CD4-positive, alpha-beta T cell (primary cell): ENCODE measurements at regions not wholly inside any gene's neighbourhood (a gene's known extent, or its start where the extent isn't known, plus 50 kb on each side); places are given as distances from the start of the nearest gene placed in this dataset.

Experiments
- ATAC-seq: fragments of 200-7000 bp; cut with Tn5 transposase; one replicate; pipeline ENCODE4 v1.10.0; 2022; ENCODE audit warnings: mild to moderate bottlenecking; ENCODE audit not compliant: poor library complexity
- CTCF ChIA-PET: fragments of 350-600 bp; sonication (Branson Sonifier 250); formaldehyde crosslinking; loops from one replicate; lab custom pipeline; 2021; ENCODE audit warnings: antibody characterized with exemption, inconsistent platforms; lab: Charles Lee
- POLR2A ChIA-PET: fragments of 350-600 bp; sonication (Branson Sonifier 250); formaldehyde crosslinking; loops from one replicate; lab custom pipeline; 2021; ENCODE audit warnings: antibody characterized with exemption, inconsistent platforms; lab: Charles Lee
- DNase-seq, 14 experiments: peaks; one replicate each; pipeline ENCODE4 v3.0.0-alpha.2; 2013 to 2020; ENCODE audit warnings: mixed read lengths in 2 of 14
- H3K27ac ChIP-seq, 2 donors: one replicate each; pipeline versions ENCODE4 v1.5.1 to v1.7.0; 2013; ENCODE audit warnings: low read length in 2 of 2, low read depth in 1 of 2, mild to moderate bottlenecking in 1 of 2
- H3K27me3 ChIP-seq, 2 experiments: 1 replicate in 1 of 2; 2 replicates in 1 of 2; pipeline versions ENCODE4 v1.6.1 to v1.7.0; 2013; ENCODE audit warnings: low read length in 2 of 2, control low read depth in 1 of 2, mild to moderate bottlenecking in 1 of 2, moderate library complexity in 1 of 2; ENCODE audit not compliant: insufficient read depth in 2 of 2, control insufficient read depth in 1 of 2
- H3K36me3 ChIP-seq: one replicate; pipeline ENCODE4 v1.6.1; 2013; ENCODE audit warnings: low read length, control low read depth; ENCODE audit not compliant: insufficient read depth
- H3K4me1 ChIP-seq: one replicate; pipeline ENCODE4 v1.6.1; 2013; ENCODE audit warnings: low read length, control low read depth; ENCODE audit not compliant: insufficient read depth
- H3K4me3 ChIP-seq: one replicate; pipeline ENCODE4 v1.5.1; 2013; ENCODE audit warnings: mild to moderate bottlenecking, low read length, moderate library complexity
- H3K9me3 ChIP-seq, 2 experiments: 1 replicate in 1 of 2; 2 replicates in 1 of 2; pipeline versions ENCODE4 v1.6.1 to v1.7.0; 2013; ENCODE audit warnings: low read length in 2 of 2, mild to moderate bottlenecking in 2 of 2, control low read depth in 1 of 2, moderate library complexity in 1 of 2; ENCODE audit not compliant: control insufficient read depth in 1 of 2, insufficient read depth in 1 of 2
- H3K27ac Mint-ChIP-seq: one replicate; pipeline ENCODE4 v1.8.0; 2020; ENCODE audit warnings: mixed read lengths
- H3K27me3 Mint-ChIP-seq: one replicate; pipeline ENCODE4 v1.8.0; 2021; ENCODE audit warnings: mixed read lengths
- H3K36me3 Mint-ChIP-seq: one replicate; pipeline ENCODE4 v1.8.0; 2021; ENCODE audit warnings: low read depth, mixed read lengths
- H3K4me1 Mint-ChIP-seq: one replicate; pipeline ENCODE4 v1.8.0; 2021; ENCODE audit warnings: low read depth, mixed read lengths
- H3K4me3 Mint-ChIP-seq: one replicate; pipeline ENCODE4 v1.8.0; 2020; ENCODE audit warnings: mild to moderate bottlenecking, mixed read lengths
- H3K9me3 Mint-ChIP-seq: one replicate; pipeline ENCODE4 v1.8.0; 2020; ENCODE audit warnings: mixed read lengths
- intact Hi-C, 2 experiments: fragments of 100-400 bp; cut with DNase I in 1 of 2; cut with micrococcal nuclease in 1 of 2; formaldehyde crosslinking; loops; one replicate each; pipeline versions ENCODE4 v1.15.1 to v1.9.0; 2023 to 2025; cut with DNase I, micrococcal nuclease
- TF ChIP-seq, protein P1 (sequence below): fragments of 200-600 bp; IDR thresholded peaks from one replicate; pipeline ENCODE4 v1.8.0; 2022; ENCODE audit warnings: antibody characterized with exemption, mild to moderate bottlenecking

DNA sequence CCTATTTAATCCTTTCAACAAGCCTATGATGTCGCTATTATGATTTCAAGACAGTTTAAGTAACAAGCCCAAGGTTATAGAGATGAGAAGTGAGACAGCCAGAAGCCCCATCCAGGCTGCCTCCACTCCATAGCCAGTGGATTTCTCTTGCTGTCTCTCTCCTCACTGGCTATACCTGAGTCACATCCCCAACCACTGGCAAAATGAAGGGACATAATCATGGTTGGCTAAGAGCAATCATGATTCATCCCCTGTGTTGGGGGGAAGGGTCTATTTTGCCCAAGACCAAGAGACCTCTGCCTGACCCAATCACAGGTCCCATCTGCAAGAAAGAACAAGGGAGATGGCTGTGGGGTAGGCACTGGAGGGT, 334.9 kb upstream of the GATB start:
- CTCF ChIA-PET: no interaction called here
- H3K4me3 Mint-ChIP-seq: no peak overlapping the region
- peaks cover 2% of the 10 kb centered on the region for H3K36me3 Mint-ChIP-seq
- intact Hi-C loops: loop anchor here in 1 of 2 experiments (5.0 kb wide), 1 partner anchor 333 kb away; the partner anchor contains the start of gene GATB
- H3K4me1 Mint-ChIP-seq: peaks cover 74% of the 10 kb centered on the region
- H3K27ac Mint-ChIP-seq: peak overlapping the region; percentile 95
- Histone ChIP-seq H3K36me3 (no peaks in the 10 kb centered on the region), H3K4me1 (peaks cover 80% of the 10 kb centered on the region), H3K27me3 (no peaks in the 10 kb centered on the region), H3K27ac (peak overlapping the region in 1 of 2 donors; percentile 61), H3K9me3 (no peaks in the 10 kb centered on the region), H3K4me3 (no peak overlapping the region)
- TF ChIP-seq, protein P1, sequence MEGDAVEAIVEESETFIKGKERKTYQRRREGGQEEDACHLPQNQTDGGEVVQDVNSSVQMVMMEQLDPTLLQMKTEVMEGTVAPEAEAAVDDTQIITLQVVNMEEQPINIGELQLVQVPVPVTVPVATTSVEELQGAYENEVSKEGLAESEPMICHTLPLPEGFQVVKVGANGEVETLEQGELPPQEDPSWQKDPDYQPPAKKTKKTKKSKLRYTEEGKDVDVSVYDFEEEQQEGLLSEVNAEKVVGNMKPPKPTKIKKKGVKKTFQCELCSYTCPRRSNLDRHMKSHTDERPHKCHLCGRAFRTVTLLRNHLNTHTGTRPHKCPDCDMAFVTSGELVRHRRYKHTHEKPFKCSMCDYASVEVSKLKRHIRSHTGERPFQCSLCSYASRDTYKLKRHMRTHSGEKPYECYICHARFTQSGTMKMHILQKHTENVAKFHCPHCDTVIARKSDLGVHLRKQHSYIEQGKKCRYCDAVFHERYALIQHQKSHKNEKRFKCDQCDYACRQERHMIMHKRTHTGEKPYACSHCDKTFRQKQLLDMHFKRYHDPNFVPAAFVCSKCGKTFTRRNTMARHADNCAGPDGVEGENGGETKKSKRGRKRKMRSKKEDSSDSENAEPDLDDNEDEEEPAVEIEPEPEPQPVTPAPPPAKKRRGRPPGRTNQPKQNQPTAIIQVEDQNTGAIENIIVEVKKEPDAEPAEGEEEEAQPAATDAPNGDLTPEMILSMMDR: no peak
- no peaks in the 10 kb centered on the region for H3K27me3 Mint-ChIP-seq
- ATAC-seq (no peak), DNase-seq (no peak)
- POLR2A ChIA-PET: no interaction called here
- no peaks in the 10 kb centered on the region for H3K9me3 Mint-ChIP-seq

GRCh38 chr4:152094970-152095700, 334.3 kb upstream of the GATB start:
- no peak overlapping the region for H3K4me3 Mint-ChIP-seq
- TF ChIP-seq, protein P1: no peak
- Histone ChIP-seq H3K27ac (peak overlapping the region in 1 of 2 donors; percentile 61), H3K27me3 (no peaks in the 10 kb centered on the region), H3K36me3 (no peaks in the 10 kb centered on the region), H3K9me3 (no peaks in the 10 kb centered on the region), H3K4me3 (no peak overlapping the region), H3K4me1 (peaks cover 78% of the 10 kb centered on the region)
- H3K4me1 Mint-ChIP-seq: peaks cover 69% of the 10 kb centered on the region
- ChIA-PET POLR2A (interaction anchor here (0.6 kb wide), 1 partner anchor 234 kb away, joined by 3 read pairs; no protein-coding TSS in a partner anchor), CTCF (no interaction called here)
- peak overlapping the region; percentile 95 for H3K27ac Mint-ChIP-seq
- no peaks in the 10 kb centered on the region for H3K9me3 Mint-ChIP-seq
- peak in 1 of 14 experiments; percentile 50 for DNase-seq
- intact Hi-C loops: loop anchor here in 1 of 2 experiments (5.0 kb wide), 1 partner anchor 333 kb away; the partner anchor contains the start of gene GATB
- H3K27me3 Mint-ChIP-seq: no peaks in the 10 kb centered on the region
- no peaks in the 10 kb centered on the region for H3K36me3 Mint-ChIP-seq
- ATAC-seq: no peak

- no peak for DNase-seq
- H3K9me3 ChIP-seq: no peaks in the 10 kb centered on the region
- H3K4me1 ChIP-seq: peaks cover 50% of the 10 kb centered on the region
- Mint-ChIP-seq H3K4me1 (peaks cover 62% of the 10 kb centered on the region), H3K9me3 (no peaks in the 10 kb centered on the region), H3K27ac (no peak overlapping the region), H3K27me3 (no peaks in the 10 kb centered on the region), H3K36me3 (no peaks in the 10 kb centered on the region), H3K4me3 (no peak overlapping the region)
- ATAC-seq: no peak
- no peaks in the 10 kb centered on the region for H3K36me3 ChIP-seq
- no peak overlapping the region for H3K27ac ChIP-seq
- no peaks in the 10 kb centered on the region for H3K27me3 ChIP-seq
- ChIA-PET CTCF (no interaction called here), POLR2A (interaction anchor here (0.8 to 2.9 kb wide), 2 partner anchors 9 to 12 kb away, joined by 3 to 15 read pairs; no protein-coding TSS in a partner anchor)
- TF ChIP-seq, protein P1: no peak
- no peak overlapping the region for H3K4me3 ChIP-seq
- intact Hi-C loops: loop anchor here in 1 of 2 experiments (2.0 kb wide), 1 partner anchor 17 kb away; no protein-coding TSS in a partner anchor
Measured at GRCh38 chr4:152091405-152091804, 330.6 kb upstream of the GATB start.
